HG03457 (cell line): ENCODE measurements at regions not wholly inside any gene's neighbourhood (a gene's known extent, or its start where the extent isn't known, plus 50 kb on each side); places are given as distances from the start of the nearest gene placed in this dataset.

Source experiments
- ATAC-seq: cut with Tn5 transposase; IDR thresholded peaks from one replicate; pipeline ENCODE4 v1.9.1; 2021; ENCODE audit warnings: moderate number of reproducible peaks; ENCODE audit not compliant: unreplicated experiment

- ATAC-seq: peak; percentile 46
Measured at GRCh38 chr5:52710310-52710971, 77.3 kb upstream of the ITGA1 start.

DNA sequence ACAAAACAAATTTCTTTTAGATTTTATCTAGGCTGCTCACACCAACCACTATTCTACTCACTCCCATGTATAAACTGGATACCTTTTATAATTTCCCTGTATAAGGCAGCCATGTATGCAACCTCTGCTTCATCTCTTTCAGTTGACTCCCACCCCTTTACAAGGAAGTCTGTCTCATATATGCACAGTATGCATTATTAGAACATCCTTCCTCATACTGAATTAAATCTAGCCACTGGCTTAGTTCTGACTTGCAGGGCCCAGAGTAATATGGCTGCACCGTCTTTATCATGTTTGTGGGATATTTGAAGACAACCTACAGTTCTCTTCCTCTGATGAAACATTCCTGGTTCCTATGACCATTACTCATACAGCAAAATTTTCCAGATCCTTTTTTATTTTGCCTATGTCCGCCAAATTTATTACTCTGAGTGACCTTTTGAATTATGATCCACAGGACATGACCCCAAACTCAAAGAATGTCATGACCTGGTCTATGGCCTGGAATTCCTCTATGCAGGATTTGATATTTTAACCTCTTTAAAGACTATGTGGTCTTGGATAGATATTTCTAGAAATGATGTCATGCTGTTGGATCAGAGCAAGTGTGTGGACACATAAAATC is 76.6 kb upstream of the ITGA1 start:
- ATAC-seq: no peak

DNA sequence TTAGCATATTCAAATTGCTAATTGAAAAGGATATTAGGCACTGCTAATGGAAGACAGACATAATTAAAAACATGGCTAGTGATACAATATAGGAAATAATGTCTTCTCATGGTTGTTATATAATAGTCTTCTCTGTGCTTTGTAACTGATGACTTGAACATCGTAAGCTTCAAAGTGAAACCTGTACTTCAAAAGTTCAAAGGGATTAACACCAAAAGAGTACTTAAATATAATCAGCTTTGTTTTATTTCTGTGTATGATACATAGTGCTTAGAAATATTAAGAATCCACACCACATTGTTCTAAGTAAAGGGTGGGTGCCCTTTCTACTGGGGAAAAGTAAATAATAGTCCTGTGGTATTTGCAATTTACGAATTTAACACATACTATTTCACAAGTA is 75.4 kb upstream of the ITGA1 start:
- no peak for ATAC-seq

GRCh38 chr5:52725065-52725746 is 62.5 kb upstream of the ITGA1 start:
- peak; percentile 80 for ATAC-seq

GRCh38 chr5:52725808-52726207 is 61.9 kb upstream of the ITGA1 start:
- no peak for ATAC-seq

GRCh38 chr5:52727020-52727419 is 60.7 kb upstream of the ITGA1 start:
- ATAC-seq: no peak

GRCh38 chr5:52727576-52727975 is 60.1 kb upstream of the ITGA1 start:
- no peak for ATAC-seq

GRCh38 chr5:52728224-52728623 is 59.5 kb upstream of the ITGA1 start:
- no peak for ATAC-seq

- no peak for ATAC-seq
Measured at GRCh38 chr5:52728686-52729085, 59.0 kb upstream of the ITGA1 start.

DNA sequence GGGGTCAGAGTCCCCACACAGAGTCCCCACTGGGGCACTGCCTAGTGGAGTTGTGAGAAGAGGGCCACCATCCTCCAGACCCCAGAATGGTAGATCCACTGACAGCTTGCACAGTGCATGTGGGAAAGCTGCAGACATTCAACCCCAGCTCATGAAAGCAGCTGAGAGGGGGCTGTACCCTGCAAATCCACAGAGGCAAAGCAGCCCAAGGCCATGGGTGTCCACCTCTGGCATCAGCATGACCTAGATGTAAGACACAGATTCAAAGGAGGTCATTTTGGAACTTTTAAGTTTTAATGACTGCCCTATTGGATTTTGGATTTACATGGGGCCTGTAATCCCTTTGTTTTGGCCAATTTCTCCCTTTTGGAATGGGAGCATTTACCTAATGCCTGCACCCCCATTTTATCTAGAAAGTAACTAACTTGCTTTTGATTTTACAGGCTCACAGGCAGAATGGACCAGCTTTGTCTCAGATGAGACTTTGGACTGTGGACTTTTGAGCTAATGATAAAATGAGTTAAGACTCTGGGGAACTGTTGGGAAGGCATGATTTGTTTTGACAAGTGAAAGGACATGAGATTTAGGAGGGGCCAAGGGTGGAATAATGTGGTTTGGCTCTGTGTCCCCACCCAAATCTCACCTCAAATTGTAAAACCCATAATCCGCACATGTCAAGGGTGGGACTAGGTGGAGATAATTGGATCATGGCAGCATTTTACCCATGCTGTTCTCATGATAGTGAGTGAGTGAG is 56.3 kb upstream of the ITGA1 start:
- ATAC-seq: no peak

- ATAC-seq: no peak
Measured at GRCh38 chr5:52734557-52734956, 53.2 kb upstream of the ITGA1 start.

GRCh38 chr5:52735139-52735538 is 52.6 kb upstream of the ITGA1 start:
- no peak for ATAC-seq
